HG02938 (cell line): ENCODE measurements at regions not wholly inside any gene's neighbourhood (a gene's known extent, or its start where the extent isn't known, plus 50 kb on each side); places are given as distances from the start of the nearest gene placed in this dataset.

ENCODE experiments used
- ATAC-seq: cut with Tn5 transposase; IDR thresholded peaks from one replicate; pipeline ENCODE4 v1.9.1; 2021; ENCODE audit warnings: mild to moderate bottlenecking, moderate library complexity; ENCODE audit not compliant: unreplicated experiment

- no peak for ATAC-seq
Measured at GRCh38 chr19:28521614-28522544, 691.1 kb downstream of the UQCRFS1 start.

DNA sequence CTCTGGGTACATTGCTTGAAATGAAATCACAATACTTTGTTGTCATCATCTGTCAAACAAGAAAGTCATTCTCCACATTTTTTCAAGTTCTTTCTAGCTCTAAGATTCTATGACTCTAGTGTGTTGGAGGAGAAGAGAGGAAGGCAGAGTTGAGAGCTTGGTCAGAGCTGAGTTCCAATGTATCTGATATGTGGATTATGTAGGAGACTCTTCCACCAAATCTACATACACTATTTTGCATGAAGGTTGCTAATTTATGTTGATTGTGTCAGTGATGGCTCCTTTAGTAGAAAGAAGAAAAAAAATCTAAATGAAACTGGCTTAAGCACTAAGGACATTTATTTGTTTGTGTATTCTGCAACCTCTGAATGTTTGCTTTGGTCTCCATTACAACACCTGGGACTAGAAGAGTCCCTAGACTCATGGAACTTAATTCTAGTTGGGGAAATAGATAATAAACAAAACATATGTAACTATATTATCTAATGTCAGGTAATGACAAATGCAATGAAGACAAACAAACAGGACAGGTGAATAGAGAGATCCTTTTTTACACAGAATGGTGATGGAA lies 691.9 kb downstream of the UQCRFS1 start:
- ATAC-seq = no peak

DNA sequence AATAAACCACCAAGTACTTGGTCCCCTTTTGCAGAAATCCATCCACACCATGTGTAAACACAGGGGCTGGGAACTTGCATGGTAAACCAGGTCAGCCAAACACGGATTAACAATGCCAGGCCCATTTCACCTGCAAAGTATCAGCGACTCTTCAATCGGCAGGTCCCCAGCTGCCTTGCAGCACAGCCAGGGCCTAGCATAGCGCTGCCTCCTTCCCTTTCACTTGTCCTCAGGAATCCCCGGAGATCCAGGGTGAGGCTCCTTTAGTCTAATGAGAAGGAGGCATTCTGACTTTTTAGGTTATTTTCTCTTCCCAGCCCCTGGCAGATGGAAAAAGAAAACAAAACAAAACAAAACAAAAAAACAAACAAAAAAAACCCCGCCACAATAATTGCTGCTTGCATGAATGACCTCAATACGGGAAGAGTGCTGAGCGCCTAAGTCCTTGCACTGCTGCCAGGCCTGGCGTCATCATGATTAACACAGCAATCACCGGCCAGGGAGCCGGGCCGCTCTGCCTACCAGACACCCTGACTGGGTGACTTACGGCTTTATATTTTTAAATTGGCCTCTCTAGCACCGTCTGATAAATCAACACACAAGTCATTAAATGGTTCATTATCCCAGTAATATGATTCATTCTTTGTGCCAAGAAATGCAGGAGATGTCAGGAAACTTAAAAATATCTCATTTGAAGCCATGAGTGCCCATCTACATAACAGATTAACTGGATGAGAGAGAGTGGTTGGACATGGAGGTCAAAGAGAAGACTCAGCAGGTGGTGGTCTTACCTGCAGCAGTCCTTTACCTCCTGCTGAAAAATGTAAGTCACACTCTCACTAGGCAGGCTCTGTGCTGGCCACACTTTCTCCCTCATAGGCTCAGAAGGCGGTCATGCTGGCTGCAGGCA lies 692.7 kb downstream of the UQCRFS1 start:
- no peak for ATAC-seq

- ATAC-seq = no peak
Measured at GRCh38 chr19:28519218-28519779, 693.7 kb downstream of the UQCRFS1 start.

- no peak for ATAC-seq
Measured at GRCh38 chr19:28516415-28516872, 696.5 kb downstream of the UQCRFS1 start.

- ATAC-seq = no peak
Measured at GRCh38 chr19:28514166-28514565, 698.8 kb downstream of the UQCRFS1 start.

DNA sequence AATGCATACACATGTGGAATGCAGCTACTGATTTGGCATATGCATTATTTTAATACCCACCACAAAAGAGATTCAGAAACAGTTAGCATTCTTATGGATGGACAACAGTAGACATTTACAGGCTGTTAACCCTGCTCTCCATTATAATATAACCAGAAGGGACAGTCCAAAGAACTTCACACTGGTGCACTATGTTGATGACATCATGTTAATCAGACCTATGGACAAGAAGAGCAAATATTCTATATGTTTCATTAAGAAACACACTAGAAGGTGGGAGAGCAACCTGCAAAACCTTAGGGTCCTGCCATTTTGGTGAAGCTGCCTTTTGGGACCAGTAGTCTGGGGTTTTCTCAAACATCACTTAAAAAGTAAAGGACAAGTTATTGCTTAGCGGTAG lies 701.3 kb downstream of the UQCRFS1 start:
- no peak for ATAC-seq

- ATAC-seq = no peak
Measured at GRCh38 chr19:28509079-28509895, 703.7 kb downstream of the UQCRFS1 start.

DNA sequence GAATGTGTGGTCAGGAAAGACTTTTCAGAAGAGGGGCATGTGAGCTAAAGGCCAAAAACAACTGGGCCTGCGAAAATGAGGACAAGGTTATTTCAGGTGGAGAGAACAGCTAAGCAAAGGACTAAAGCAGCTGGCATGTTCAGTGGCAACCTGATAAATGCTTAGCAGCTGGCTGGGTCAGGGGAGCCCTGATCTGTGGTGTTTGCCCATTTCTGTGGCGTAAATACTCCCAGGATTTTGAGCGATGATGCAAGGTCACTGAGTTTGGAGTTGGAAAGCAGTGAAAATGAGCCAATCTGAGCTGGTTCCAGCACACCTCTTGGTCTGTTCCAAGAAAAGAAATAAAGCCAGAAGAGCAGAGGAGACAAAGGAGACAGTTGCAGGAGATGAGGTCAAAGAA lies 704.3 kb downstream of the UQCRFS1 start:
- no peak for ATAC-seq

- ATAC-seq = no peak
Measured at GRCh38 chr19:28505933-28506332, 707.0 kb downstream of the UQCRFS1 start.

- ATAC-seq = no peak
Measured at GRCh38 chr19:28505134-28505533, 707.8 kb downstream of the UQCRFS1 start.

DNA sequence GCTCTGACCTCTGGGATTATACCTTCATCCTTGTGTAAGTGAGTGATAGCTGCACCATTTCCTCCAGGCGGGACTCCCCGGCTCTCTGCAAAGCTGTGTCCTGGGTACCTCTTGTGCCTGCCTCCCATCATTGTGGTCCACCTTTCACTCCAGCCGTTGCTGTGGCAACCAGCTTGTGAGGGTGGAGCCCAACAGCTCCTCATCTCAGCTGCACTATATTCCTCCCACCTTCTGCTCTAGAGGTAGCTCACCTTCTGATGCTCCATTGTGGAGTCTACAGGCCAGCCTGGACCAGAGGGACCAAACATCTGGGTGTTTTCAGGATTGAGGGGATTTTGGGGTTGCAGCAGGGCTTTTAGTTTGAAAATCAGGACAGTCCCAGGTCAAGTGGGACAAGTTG lies 708.2 kb downstream of the UQCRFS1 start:
- no peak for ATAC-seq

GRCh38 chr19:28504139-28504538 lies 708.8 kb downstream of the UQCRFS1 start:
- ATAC-seq = no peak

DNA sequence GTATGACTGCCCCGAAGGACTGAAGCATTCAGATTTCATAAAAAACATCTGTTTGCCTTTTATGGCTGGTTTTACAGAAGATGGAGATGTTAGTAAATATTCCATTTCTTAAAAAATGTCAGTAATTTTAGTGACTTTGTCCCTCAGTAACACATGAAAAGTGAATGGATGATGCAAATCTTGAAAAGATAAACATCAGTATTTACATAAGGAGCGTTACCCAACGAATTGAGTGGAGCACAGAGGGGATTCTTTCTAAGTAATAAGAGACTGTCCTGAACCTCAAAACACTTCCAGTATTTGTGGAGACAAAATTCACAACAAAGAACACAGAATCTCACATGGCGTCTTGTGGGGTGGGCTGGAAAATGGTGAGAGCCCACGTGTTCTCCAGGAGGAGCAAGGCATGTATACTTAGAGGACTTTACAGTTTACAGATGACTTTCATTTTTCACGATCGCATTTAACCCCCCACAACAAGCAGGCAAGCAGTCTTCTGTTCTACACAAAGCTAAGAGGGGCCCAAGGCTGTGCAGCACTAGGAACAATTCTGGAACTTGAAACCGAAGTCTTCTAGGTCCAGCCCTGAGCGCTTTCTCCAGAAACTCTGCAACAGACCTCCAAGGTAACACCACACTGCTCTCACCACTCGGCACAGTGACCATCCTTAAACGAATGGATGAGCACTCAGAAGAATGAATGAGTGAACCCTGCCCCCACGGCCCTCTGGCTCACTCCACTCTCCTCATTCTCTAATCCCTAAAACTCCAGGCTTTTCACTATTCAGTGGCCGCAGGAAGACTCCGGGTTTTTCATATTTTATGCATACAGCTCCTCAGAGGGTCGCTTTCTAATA lies 709.8 kb downstream of the UQCRFS1 start:
- no peak for ATAC-seq

GRCh38 chr19:28501976-28502375 lies 711.0 kb downstream of the UQCRFS1 start:
- no peak for ATAC-seq

GRCh38 chr19:28500982-28501630 lies 711.8 kb downstream of the UQCRFS1 start:
- ATAC-seq = no peak

DNA sequence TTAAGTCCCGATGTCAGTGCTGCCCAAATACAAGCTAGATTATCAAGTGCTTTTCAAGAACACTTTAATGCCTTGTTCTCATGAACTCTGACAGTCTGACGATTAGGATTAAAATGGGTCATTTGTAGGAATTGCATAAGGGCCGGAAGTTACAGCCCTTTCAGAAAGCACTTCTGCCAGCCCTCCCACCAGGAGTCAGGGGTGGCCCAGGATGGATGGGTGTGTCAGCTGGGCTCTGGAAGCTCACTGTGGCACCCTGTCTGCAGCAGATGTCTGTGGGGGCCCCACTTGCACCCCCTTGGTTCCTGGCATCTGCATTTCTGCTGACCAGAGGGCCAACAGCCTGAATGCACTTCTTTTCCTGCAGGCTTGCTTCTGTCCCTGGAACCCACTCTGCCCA lies 712.7 kb downstream of the UQCRFS1 start:
- no peak for ATAC-seq

DNA sequence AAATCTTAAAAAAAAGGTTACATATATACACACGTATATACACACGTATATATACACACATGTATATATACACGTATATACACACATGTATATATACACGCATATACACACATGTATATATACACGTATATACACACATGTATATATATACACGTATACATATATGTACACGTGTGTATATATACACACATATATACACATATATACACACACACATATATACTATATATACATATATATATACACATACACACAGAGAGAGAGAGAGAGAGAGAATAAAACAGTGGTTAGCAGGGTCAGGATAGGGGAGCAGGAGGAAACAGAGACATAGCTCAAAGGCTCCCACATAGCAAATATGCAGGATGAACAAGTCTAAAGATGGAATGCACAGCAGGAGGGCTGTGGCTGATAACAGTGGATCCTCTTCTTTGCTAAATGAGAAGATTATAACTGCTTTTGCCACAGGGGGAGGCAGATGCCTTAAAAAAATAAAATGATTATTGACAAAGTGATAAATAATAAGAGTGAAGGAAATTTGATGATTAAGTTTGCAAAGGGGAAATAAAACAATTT lies 714.5 kb downstream of the UQCRFS1 start:
- ATAC-seq = no peak
